NCI-H187 (cell line): ENCODE measurements at regions not wholly inside any gene's neighbourhood (a gene's known extent, or its start where the extent isn't known, plus 50 kb on each side); places are given as distances from the start of the nearest gene placed in this dataset.

Source experiments
- DNase-seq, 2 experiments: peaks; one replicate each; lab custom pipeline; 2025; lab: John Stamatoyannopoulos, UW

- no peak for DNase-seq
These were observed 706.7 kb upstream of the PHF14 start for GRCh38 chr7:10266976-10267375.

- no peak for DNase-seq
These were observed 705.6 kb upstream of the PHF14 start for GRCh38 chr7:10268034-10268433.

GRCh38 chr7:10282909-10283308 lies 690.8 kb upstream of the PHF14 start:
- DNase-seq: no peak

GRCh38 chr7:10284001-10284400 lies 689.7 kb upstream of the PHF14 start:
- no peak for DNase-seq

GRCh38 chr7:10299384-10299783 lies 674.3 kb upstream of the PHF14 start:
- DNase-seq: no peak

- no peak for DNase-seq
These were observed 673.1 kb upstream of the PHF14 start for GRCh38 chr7:10300577-10300976.

GRCh38 chr7:10308276-10308675 lies 665.4 kb upstream of the PHF14 start:
- DNase-seq: no peak

- DNase-seq: no peak
These were observed 660.7 kb upstream of the PHF14 start for GRCh38 chr7:10312942-10313341.

- DNase-seq: no peak
These were observed 657.8 kb upstream of the PHF14 start for GRCh38 chr7:10315881-10316280.

- no peak for DNase-seq
These were observed 657.2 kb upstream of the PHF14 start for GRCh38 chr7:10316488-10316887.

- DNase-seq: no peak
These were observed 648.3 kb upstream of the PHF14 start for GRCh38 chr7:10325395-10325794.

GRCh38 chr7:10343108-10343507 lies 630.6 kb upstream of the PHF14 start:
- DNase-seq: no peak

GRCh38 chr7:10346032-10346431 lies 627.6 kb upstream of the PHF14 start:
- DNase-seq: no peak

GRCh38 chr7:10355816-10356215 lies 617.9 kb upstream of the PHF14 start:
- DNase-seq: no peak

GRCh38 chr7:10360050-10360449 lies 613.6 kb upstream of the PHF14 start:
- DNase-seq: no peak

GRCh38 chr7:10401793-10402192 lies 571.9 kb upstream of the PHF14 start:
- no peak for DNase-seq

- DNase-seq: peak in 1 of 2 experiments; percentile 1
These were observed 561.2 kb upstream of the PHF14 start for GRCh38 chr7:10412422-10413019.

GRCh38 chr7:10418985-10419384 lies 554.7 kb upstream of the PHF14 start:
- DNase-seq: no peak

- no peak for DNase-seq
These were observed 544.6 kb upstream of the PHF14 start for GRCh38 chr7:10429031-10429430.

GRCh38 chr7:10429511-10429910 lies 544.2 kb upstream of the PHF14 start:
- no peak for DNase-seq

- DNase-seq: no peak
These were observed 537.4 kb upstream of the PHF14 start for GRCh38 chr7:10436302-10436701.

- no peak for DNase-seq
These were observed 534.6 kb upstream of the PHF14 start for GRCh38 chr7:10439027-10439426.

GRCh38 chr7:10455936-10456335 lies 517.7 kb upstream of the PHF14 start:
- no peak for DNase-seq

GRCh38 chr7:10460474-10460873 lies 513.2 kb upstream of the PHF14 start:
- no peak for DNase-seq

- DNase-seq: no peak
These were observed 510.0 kb upstream of the PHF14 start for GRCh38 chr7:10463701-10464100.
